ENCODE measurements at regions not wholly inside any gene's neighbourhood (a gene's known extent, or its start where the extent isn't known, plus 50 kb on each side); places are given as distances from the start of the nearest gene placed in this dataset.

- Histone ChIP-seq H3K4me2 (ENCODE audit: low read length) (no peak overlapping the region), H3K9ac (ENCODE audit: low read length) (no peak overlapping the region), H3K36me3 (ENCODE audit: insufficient read depth, low read length) (no peaks in the 10 kb centered on the region), H3K79me2 (replicated peaks; ENCODE audit: insufficient read depth, low read length) (no peaks in the 10 kb centered on the region), H3K9me3 (ENCODE audit: low read length) (no peaks in the 10 kb centered on the region), H3K27ac (ENCODE audit: low read length) (no peak overlapping the region), H4K20me1 (ENCODE audit: insufficient read depth) (no peaks in the 10 kb centered on the region), H3F3A (ENCODE audit: insufficient read depth, low read length, poor library complexity, severe bottlenecking) (no peaks in the 10 kb centered on the region), H3K27me3 (ENCODE audit: insufficient read depth, low read depth, low read length) (no peaks in the 10 kb centered on the region), H3K9me2 (ENCODE audit: insufficient read depth, low read length) (no peaks in the 10 kb centered on the region), H3K4me3 (ENCODE audit: low read length) (no peak overlapping the region), H2AFZ (ENCODE audit: low read depth, low read length) (no peak overlapping the region)
- TF ChIP-seq MXI1 (conservative IDR thresholded peaks at IDR 0.05; ENCODE audit: poor library complexity, severe bottlenecking) (no peak), EZH2 (IDR thresholded peaks at IDR 0.05; ENCODE audit: borderline replicate concordance, insufficient read depth, low read length, poor library complexity, severe bottlenecking) (no peak), EP300 (conservative IDR thresholded peaks at IDR 0.05; ENCODE audit: poor library complexity, severe bottlenecking) (no peak), CTCF (IDR thresholded peaks at IDR 0.05; ENCODE audit: poor library complexity, severe bottlenecking) (no peak), TAF1 (IDR thresholded peaks at IDR 0.05; ENCODE audit: low read depth) (no peak), SMC3 (conservative IDR thresholded peaks at IDR 0.05; ENCODE audit: poor library complexity) (no peak), RAD21 (conservative IDR thresholded peaks at IDR 0.05) (no peak), POLR2AphosphoS5 (IDR thresholded peaks at IDR 0.05) (no peak)
- TF ChIP-seq, protein P1, sequence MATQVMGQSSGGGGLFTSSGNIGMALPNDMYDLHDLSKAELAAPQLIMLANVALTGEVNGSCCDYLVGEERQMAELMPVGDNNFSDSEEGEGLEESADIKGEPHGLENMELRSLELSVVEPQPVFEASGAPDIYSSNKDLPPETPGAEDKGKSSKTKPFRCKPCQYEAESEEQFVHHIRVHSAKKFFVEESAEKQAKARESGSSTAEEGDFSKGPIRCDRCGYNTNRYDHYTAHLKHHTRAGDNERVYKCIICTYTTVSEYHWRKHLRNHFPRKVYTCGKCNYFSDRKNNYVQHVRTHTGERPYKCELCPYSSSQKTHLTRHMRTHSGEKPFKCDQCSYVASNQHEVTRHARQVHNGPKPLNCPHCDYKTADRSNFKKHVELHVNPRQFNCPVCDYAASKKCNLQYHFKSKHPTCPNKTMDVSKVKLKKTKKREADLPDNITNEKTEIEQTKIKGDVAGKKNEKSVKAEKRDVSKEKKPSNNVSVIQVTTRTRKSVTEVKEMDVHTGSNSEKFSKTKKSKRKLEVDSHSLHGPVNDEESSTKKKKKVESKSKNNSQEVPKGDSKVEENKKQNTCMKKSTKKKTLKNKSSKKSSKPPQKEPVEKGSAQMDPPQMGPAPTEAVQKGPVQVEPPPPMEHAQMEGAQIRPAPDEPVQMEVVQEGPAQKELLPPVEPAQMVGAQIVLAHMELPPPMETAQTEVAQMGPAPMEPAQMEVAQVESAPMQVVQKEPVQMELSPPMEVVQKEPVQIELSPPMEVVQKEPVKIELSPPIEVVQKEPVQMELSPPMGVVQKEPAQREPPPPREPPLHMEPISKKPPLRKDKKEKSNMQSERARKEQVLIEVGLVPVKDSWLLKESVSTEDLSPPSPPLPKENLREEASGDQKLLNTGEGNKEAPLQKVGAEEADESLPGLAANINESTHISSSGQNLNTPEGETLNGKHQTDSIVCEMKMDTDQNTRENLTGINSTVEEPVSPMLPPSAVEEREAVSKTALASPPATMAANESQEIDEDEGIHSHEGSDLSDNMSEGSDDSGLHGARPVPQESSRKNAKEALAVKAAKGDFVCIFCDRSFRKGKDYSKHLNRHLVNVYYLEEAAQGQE (IDR thresholded peaks at IDR 0.05; ENCODE audit: borderline replicate concordance): no peak
Observed at GRCh38 chr3:83946049-83946448, 1012.7 kb upstream of the CADM2 start.

DNA sequence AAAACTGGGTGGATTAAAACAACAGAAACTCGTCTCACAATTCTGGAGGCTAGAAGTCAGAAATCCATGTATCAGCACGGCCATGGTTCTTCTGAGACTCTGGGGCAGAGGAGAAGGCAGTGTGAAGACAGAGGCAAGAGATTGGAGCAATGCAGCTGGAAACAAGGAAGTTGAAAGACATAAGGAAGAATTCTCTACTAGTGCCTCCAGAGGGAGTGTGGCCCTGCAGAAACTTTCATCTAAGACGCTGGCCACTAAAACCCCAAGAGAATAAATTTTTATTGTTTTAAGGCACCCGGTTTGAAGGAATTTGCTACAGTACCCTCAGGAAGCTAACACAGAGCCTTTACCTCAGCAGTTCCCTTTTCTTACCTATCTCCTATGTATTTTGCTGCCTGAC lies 1012.2 kb upstream of the CADM2 start:
- H3K4me2 ChIP-seq (ENCODE audit: low read length): no peak overlapping the region
- H3K4me3 ChIP-seq (ENCODE audit: low read length): no peak overlapping the region
- TF ChIP-seq POLR2AphosphoS5 (IDR thresholded peaks at IDR 0.05): no peak
- TF ChIP-seq, protein P1 (IDR thresholded peaks at IDR 0.05; ENCODE audit: borderline replicate concordance): no peak
- no peak for TF ChIP-seq SMC3 (conservative IDR thresholded peaks at IDR 0.05; ENCODE audit: poor library complexity)
- no peak for TF ChIP-seq CTCF (IDR thresholded peaks at IDR 0.05; ENCODE audit: poor library complexity, severe bottlenecking)
- TF ChIP-seq TAF1 (IDR thresholded peaks at IDR 0.05; ENCODE audit: low read depth): no peak
- H2AFZ ChIP-seq (ENCODE audit: low read depth, low read length): no peak overlapping the region
- H3K9me3 ChIP-seq (ENCODE audit: low read length): no peaks in the 10 kb centered on the region
- H3K36me3 ChIP-seq (ENCODE audit: insufficient read depth, low read length): no peaks in the 10 kb centered on the region
- no peaks in the 10 kb centered on the region for H3K27me3 ChIP-seq (ENCODE audit: insufficient read depth, low read depth, low read length)
- H3F3A ChIP-seq (ENCODE audit: insufficient read depth, low read length, poor library complexity, severe bottlenecking): no peaks in the 10 kb centered on the region
- no peaks in the 10 kb centered on the region for H3K79me2 ChIP-seq (replicated peaks; ENCODE audit: insufficient read depth, low read length)
- no peaks in the 10 kb centered on the region for H4K20me1 ChIP-seq (ENCODE audit: insufficient read depth)
- no peaks in the 10 kb centered on the region for H3K9me2 ChIP-seq (ENCODE audit: insufficient read depth, low read length)
- no peak overlapping the region for H3K27ac ChIP-seq (ENCODE audit: low read length)
- H3K9ac ChIP-seq (ENCODE audit: low read length): no peak overlapping the region
